ENCODE measurements at regions not wholly inside any gene's neighbourhood (a gene's known extent, or its start where the extent isn't known, plus 50 kb on each side); places are given as distances from the start of the nearest gene placed in this dataset.

- DNase-seq: no peak
- H3K27ac Mint-ChIP-seq (ENCODE audit: unreplicated experiment): no peak overlapping the region
- peaks cover 7% of the 10 kb centered on the region for H3K4me1 Mint-ChIP-seq (ENCODE audit: low read depth, unreplicated experiment)
- no peak overlapping the region for H3K4me3 Mint-ChIP-seq (ENCODE audit: low read depth, unreplicated experiment)
- no peaks in the 10 kb centered on the region for H3K27me3 Mint-ChIP-seq (ENCODE audit: unreplicated experiment)
- CTCF ChIA-PET: no interaction called here
- TF ChIP-seq CTCF (IDR thresholded peaks at IDR 0.05; ENCODE audit: unreplicated experiment): no peak
- peaks cover 3% of the 10 kb centered on the region for H3K9me3 Mint-ChIP-seq (ENCODE audit: low read depth, unreplicated experiment)
- intact Hi-C loops (cut with micrococcal nuclease; ENCODE audit: unreplicated experiment): no loop called here
- no TSS peak for BruUV-seq (replicated peaks)
- H3K36me3 Mint-ChIP-seq (ENCODE audit: insufficient read depth, unreplicated experiment): no peaks in the 10 kb centered on the region
Observed at GRCh38 chr6:1224514-1224913, 87.4 kb upstream of the FOXQ1 start.

DNA sequence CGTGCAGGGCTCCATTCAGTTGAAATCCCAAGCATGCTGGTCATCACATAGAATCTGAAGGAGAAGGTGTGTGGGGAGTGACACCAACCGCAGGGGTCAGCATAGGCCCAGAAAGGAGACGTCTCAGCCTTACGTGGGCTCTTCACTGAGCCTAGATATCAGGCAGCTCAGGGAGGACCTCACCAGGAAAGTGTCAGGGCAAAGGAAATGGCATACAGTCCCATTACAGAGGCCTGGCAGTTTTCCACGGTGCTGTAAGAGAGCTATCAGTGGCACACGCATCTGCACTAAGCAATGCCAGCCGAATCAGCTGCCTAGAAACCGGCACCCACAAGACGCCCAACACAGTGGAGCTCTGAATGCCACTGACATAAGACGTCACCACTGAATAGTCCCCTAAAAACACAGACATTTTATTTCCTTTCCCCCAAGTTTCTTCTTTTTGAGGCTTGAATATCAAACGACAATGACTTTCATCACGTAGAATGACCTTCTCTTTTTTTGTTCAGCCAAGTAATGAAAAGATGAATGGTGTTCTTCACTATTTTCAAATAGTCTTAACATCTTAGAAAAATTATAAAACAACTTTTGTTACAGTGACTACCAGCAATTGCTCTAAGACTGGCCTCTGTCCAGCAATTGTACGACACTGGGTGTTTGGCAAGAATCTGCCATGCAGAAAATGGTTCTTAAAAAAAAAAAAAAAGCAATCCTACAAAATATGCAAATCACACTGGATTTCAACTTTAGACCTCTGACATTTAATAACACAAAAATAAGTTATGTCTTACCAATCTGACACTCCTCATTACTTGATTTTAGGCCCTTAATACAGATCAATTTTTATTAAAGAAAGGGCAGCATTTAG, 88.9 kb upstream of the FOXQ1 start:
- no peak for DNase-seq
- H3K4me3 Mint-ChIP-seq (ENCODE audit: low read depth, unreplicated experiment): no peak overlapping the region
- CTCF ChIA-PET: interaction anchor here (0.6 kb wide), 1 partner anchor 28 kb away, joined by 6 read pairs; no protein-coding TSS in a partner anchor
- H3K27ac Mint-ChIP-seq (ENCODE audit: unreplicated experiment): no peak overlapping the region
- H3K36me3 Mint-ChIP-seq (ENCODE audit: insufficient read depth, unreplicated experiment): no peaks in the 10 kb centered on the region
- intact Hi-C loops (cut with micrococcal nuclease; ENCODE audit: unreplicated experiment): no loop called here
- BruUV-seq (replicated peaks): no TSS peak
- H3K27me3 Mint-ChIP-seq (ENCODE audit: unreplicated experiment): no peaks in the 10 kb centered on the region
- H3K4me1 Mint-ChIP-seq (ENCODE audit: low read depth, unreplicated experiment): no peaks in the 10 kb centered on the region
- peaks cover 3% of the 10 kb centered on the region for H3K9me3 Mint-ChIP-seq (ENCODE audit: low read depth, unreplicated experiment)
- TF ChIP-seq CTCF (IDR thresholded peaks at IDR 0.05; ENCODE audit: unreplicated experiment): no peak

DNA sequence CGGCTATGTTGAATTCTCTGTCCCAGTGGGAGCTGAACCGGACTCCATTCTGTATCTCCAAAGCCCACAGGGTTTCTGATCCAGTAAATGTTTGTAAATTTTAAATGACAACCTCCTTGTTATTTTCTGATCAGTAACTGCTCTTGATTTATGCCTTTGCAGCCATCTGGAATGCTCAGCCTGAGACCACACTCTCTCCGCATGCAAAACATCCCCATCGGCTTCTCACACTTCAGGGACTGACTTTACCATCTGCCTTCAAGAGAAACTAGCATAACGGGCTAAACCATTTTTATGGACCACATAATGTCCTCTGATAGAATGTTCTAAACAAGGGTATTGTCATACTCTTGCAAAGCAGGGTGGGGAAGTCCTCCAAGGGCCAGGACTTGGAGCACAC, 94.5 kb upstream of the FOXQ1 start:
- CTCF ChIA-PET: no interaction called here
- no peak overlapping the region for H3K4me3 Mint-ChIP-seq (ENCODE audit: low read depth, unreplicated experiment)
- H3K4me1 Mint-ChIP-seq (ENCODE audit: low read depth, unreplicated experiment): peaks cover 6% of the 10 kb centered on the region
- no TSS peak for BruUV-seq (replicated peaks)
- intact Hi-C loops (cut with micrococcal nuclease; ENCODE audit: unreplicated experiment): no loop called here
- H3K27me3 Mint-ChIP-seq (ENCODE audit: unreplicated experiment): no peaks in the 10 kb centered on the region
- TF ChIP-seq CTCF (IDR thresholded peaks at IDR 0.05; ENCODE audit: unreplicated experiment): no peak
- no peaks in the 10 kb centered on the region for H3K36me3 Mint-ChIP-seq (ENCODE audit: insufficient read depth, unreplicated experiment)
- H3K27ac Mint-ChIP-seq (ENCODE audit: unreplicated experiment): no peak overlapping the region
- DNase-seq: no peak
- H3K9me3 Mint-ChIP-seq (ENCODE audit: low read depth, unreplicated experiment): no peaks in the 10 kb centered on the region

DNA sequence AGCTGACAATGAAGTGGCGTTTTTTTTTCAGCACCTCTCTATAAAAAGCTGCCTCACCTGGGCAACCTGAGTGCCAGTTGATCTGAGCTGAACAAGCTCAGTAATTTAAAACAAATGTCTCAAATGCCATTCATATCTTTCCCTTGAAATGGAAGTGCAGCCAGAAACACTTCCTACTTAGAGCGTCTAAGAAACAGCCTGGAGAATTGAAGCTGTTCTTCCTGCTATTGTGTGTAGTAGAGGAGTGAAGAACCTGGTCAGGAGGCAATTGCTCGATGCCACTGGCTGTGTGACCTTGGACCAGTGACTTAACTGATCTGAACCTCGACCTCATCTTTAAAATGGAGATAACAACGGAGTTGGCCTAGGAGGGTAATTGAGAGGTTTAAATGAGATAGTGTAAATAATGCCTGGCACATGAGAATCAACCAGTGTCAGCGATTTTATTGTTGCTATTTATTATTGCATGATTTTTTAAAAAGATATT, 95.4 kb upstream of the FOXQ1 start:
- peaks cover 6% of the 10 kb centered on the region for H3K4me1 Mint-ChIP-seq (ENCODE audit: low read depth, unreplicated experiment)
- CTCF ChIA-PET: no interaction called here
- BruUV-seq (replicated peaks): no TSS peak

More for the DNA sequence above, 95.4 kb upstream of the FOXQ1 start:
- no peaks in the 10 kb centered on the region for H3K9me3 Mint-ChIP-seq (ENCODE audit: low read depth, unreplicated experiment)
- H3K4me3 Mint-ChIP-seq (ENCODE audit: low read depth, unreplicated experiment): no peak overlapping the region
- no peaks in the 10 kb centered on the region for H3K27me3 Mint-ChIP-seq (ENCODE audit: unreplicated experiment)
- no peak overlapping the region for H3K27ac Mint-ChIP-seq (ENCODE audit: unreplicated experiment)
- no peak for TF ChIP-seq CTCF (IDR thresholded peaks at IDR 0.05; ENCODE audit: unreplicated experiment)
- intact Hi-C loops (cut with micrococcal nuclease; ENCODE audit: unreplicated experiment): no loop called here
- DNase-seq: no peak
- H3K36me3 Mint-ChIP-seq (ENCODE audit: insufficient read depth, unreplicated experiment): no peaks in the 10 kb centered on the region
